GM19455 (cell line): ENCODE measurements at regions not wholly inside any gene's neighbourhood (a gene's known extent, or its start where the extent isn't known, plus 50 kb on each side); places are given as distances from the start of the nearest gene placed in this dataset.

Experiments
- ATAC-seq: cut with Tn5 transposase; IDR thresholded peaks from one replicate; pipeline ENCODE4 v1.9.1; 2021; ENCODE audit not compliant: unreplicated experiment

DNA sequence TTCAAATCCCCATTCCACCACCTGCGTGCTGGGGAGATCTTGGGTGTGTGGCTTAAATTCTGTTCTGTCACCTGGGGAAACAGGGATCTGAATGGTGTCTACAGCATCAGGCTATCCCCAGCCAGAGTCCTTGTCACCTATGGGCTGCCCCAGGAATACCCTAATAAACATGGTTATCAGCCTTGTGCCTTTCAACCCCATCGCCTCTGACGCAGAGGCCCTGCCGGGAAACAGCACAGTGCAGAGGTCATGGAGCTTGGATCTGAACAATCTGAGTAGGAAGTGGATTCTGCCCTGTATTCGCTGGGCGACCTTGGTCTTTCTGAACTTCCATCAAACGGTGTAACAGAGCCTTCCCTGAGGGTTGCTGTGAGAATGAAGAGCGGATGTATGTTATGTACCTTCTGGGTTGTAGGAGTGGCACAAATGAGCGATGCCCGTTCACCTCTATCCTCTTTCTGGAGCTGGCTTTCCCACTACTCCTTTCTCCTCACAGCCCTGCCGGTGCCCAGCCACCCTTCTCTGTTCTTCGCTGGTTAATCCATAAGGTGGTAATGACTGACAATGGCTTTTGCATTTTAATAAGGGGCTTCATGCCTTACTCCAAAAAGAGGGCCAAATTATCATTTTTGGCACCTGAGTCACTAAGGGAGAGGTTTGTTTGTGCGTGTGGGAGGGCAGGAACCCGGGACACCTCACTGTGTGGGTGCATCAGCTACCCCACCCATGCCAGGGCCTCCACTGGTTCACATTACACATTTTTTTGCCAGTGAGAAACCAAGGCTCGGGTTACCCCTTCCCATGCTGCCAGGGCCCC is 256.5 kb downstream of the MYCN start:
- ATAC-seq = no peak

DNA sequence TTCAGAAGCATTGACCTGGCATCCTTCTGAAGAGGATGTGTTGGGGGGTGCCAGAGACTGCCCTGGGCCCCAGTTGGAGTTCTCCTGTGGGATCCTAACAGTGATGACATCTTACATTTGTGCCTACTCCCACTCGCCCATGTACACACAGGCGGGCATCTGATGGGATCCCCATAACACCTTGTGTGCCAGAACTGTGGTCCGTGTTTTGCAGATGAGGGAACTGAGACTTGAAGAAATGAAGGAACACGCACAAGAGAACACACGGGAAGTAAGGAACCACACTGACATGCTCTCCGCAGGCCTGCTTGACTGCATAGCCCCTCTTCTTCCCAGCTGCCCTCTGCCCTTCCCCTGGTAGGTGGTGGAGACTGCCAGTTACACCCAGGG is 255.3 kb downstream of the MYCN start:
- no peak for ATAC-seq

DNA sequence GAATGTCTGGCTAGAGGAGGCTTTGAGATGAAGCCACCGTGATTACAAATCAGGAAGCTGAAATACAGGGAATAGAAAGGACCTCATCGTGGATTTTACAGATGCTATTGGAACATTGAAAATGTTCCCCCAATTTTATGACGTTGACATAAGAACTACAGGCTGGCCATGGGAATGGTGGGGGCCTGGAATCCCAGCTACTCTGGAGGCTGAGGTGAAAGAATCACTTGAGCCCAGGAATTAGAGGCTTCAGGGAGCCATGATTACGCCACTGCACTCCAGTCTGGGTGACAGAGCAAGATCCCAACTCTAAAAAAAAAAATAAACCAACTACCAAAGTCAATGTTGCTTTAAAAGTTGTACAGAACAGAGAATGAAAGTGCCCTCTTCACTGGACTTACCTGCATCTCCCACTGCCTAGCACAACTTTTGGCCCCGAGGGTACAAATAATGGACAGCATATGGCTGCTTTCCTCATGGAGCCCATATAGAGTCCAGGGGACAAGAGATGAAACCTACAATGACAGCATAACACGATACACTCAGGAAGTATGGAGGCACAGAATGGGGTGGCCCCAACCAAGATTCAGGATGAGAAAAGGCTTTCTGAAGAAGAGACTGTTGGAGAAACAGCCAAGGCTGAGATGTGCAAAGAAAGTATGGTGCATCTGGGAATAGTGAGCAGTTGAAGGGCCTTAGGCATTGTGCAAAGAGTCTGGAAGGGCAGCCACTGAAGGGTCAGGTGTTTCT is 254.8 kb downstream of the MYCN start:
- no peak for ATAC-seq

DNA sequence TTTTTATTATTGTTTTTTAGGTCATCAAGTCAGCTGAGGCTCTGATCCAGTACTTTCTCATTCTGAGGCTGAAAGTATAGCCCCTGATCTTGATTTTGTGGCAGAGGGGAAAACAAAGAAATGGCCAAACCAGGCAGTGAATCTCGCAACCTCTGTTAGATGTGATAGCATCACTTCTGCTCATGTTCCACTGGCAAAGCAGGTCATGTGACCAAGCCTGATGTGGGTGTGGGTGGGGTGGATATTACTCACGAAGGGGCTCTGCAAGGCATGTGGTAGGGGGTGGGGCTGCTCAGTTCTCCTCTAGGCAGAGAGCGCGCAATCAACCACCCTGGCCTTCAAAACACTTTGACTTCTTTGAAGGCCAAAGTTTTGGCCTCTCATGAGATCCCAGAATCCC is 254.2 kb downstream of the MYCN start:
- ATAC-seq = no peak

DNA sequence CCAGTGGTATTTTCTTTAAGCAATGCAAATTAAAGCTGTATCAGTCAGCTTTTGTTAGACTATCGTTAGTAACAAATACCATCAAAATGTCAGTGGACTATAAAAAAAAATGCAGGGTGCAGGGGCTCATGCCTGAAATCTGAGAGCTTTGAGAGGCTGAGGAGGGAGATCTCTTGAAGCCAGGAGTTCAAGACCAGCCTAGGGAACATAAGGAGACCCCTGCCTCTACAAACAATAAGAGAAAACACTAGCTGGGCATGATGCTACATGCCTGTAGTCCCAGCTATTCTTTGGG is 253.7 kb downstream of the MYCN start:
- ATAC-seq = no peak

DNA sequence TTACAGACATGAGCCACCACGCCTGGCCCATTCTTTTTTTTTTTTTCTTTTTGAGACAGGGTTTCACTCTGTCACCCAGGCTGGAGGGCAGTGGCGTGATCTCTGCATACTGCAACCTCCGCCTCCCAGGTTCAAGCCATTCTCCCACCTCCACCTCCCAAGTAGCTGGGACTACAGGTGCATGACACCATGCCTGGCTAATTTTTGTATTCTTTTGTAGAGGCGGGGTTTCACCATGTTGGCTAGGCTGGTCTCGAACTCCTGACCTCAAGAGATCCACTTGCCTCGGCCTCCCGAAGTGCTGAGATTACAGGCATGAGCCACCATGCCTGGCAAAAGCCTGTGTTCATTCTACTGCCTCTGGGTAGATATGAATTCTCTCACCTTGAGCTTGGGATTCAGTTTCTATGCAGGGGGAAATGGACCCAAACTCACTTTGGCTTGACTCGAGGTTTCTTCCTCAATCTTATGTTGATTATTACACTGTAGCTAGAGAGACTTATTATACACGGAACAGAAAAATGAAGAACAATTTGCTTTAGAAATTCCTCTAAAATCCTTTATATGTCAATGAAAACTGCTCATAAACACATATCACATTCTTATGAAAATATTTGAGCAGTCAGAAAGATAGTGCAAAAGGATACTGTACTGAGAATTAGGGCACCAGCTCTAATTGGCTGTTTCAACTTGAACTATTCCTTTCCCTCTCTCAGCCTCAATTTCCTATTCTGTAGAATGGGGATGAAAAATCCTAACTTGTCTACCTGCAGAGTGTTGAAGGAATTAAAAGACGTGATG is 252.3 kb downstream of the MYCN start:
- ATAC-seq = no peak

DNA sequence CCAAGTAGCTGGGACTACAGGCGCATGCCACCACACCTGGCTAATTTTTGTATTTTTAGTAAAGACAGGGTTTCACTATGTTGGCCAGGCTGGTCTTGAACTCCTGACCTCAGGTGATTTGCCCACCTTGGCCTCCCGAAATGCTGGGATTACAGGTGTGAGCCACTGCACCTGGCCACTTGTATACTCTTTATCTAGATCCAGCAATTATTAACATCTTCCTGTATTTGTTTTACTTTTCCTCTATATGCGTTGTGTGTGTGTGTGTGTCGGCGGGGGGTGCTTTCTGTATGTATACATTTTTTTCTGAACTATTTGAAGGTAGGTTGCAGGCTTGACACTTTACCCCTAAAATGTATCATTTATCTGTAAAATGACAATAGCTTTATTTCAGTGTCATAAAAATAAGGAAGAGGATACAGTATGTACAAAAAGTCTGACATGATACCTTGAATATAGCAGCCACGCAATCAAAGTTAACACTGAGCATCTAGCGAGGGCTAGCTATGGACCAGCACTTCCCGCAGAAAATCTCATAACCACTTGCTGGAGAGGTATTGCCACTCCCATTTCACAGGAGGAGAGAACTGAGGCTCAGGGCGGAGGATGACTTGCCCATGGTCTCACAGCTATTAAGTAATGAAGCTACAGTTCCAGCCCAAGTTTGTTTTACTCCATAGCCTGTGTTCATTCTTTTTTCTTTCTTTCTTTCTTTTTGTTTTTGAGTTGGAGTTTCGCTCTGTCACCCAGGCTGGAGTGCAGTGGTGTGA is 251.3 kb downstream of the MYCN start:
- no peak for ATAC-seq

DNA sequence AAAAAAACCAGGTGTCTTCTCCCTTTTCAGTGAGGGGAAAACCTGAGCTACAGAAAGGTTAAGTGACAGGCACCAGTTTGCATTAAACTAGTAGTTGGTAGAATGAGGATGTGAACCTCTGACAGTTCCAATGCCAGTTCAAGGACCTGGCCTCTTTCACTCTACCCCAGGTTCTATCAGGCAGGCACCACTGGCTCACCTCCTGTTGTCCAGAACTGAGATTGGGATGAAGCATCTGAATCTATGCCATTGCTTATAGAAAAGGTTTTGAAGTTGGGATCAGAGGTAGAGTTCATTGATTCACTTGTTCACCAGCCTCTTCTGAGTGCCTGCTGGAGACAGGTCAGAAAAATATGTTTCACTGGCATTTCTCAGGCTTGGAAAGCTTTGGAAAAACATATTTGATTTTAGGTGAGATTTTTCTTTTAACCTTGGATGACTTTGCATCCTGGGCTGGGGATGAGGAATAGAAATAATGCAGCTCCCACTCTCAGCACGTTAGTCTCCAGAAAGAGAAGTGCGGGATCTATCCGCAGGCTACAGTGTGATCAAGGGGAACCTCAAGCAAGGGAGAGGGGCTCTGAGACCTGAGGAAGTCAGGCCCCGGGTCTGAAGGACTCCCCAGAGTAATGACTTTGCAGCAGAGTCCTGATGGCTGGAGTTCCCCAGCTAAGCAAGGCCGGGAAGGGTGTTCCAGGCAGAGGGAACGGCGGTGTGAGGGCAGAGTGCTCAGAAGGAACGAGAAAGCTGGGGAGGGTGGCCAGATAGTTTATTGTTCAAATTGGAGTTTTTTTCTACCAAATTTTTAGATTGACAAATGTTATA is 250.3 kb downstream of the MYCN start:
- ATAC-seq = no peak

DNA sequence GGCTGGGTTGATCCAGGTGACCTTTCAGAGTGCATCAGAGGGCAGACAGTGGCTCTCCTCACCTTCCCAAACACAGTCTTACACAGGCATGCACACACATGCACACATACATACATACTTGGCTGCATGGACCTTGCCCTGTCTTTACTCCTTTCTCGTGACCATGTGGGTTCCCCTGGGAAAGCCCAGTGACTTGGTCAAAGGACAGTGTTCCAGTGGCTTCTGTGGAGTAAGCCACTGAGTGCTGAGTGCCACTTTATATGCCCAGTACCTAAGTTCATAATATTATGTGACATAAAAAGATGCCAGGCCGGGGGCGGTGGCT is 249.4 kb downstream of the MYCN start:
- ATAC-seq = no peak

DNA sequence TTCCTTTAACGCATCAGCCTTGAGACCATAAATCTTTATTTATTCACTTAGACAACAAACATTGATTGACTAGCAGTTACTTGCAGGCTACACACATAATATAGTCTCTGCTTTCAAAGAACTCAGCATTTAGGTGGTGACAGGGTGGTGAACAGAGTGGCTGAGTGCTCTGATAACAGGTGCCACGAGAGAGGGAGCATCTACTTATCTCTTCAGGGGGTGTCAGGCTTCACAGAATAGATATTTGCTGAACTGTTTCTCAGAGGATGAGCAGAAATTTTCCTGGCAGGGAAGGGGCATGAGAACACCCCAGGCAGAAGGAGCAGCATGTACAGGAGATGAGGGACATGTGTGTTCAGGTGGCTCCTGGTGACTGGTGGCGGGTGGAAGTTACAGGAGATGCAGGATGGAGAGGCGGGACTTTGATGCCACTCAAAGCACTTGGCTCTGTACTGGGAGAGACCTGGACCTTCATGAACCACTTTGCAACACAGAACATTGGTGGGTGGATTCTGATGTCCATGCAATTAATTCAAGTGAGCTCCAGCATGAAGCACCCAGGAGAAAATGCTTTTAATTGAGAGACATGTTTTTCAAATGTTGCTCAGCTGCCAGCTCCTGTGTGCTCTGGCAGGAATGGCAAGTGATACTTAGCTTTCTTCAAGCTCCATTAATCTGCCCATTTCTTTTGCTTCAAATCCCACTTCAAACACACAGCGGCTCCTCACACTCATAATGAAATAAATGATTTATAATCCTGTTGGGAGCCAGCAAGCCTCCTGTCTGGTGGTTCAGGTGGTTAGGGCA is 248.9 kb downstream of the MYCN start:
- no peak for ATAC-seq

DNA sequence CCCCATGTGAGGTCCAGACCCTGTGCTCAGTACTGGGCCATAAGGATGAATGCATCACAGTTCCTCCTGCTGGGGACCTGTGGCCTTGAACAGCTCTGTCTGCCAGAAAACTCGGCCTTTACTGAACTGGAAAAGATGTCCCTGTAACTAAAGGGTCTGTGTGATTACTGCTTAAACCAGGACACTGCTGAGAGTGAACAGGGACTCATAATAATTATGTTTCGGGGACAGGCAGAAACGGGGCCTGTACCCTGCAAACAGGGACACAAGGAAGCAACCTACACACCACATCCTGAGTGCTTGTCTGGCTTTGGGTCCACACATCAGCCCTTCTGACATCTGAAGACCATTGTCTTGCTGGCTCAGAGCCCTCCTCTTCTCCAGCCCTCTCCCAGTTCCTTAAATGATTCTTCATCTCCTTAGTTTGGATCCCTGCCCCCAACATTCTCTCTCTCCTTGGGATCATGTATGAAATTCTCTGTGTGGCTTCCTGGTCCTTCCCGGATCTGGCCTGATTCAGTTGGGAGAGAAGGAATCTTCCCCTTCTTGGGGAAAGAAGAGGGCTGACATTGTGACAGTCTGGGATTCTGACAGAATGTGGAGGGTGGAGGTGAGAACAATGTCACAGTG is 248.0 kb downstream of the MYCN start:
- ATAC-seq = no peak

DNA sequence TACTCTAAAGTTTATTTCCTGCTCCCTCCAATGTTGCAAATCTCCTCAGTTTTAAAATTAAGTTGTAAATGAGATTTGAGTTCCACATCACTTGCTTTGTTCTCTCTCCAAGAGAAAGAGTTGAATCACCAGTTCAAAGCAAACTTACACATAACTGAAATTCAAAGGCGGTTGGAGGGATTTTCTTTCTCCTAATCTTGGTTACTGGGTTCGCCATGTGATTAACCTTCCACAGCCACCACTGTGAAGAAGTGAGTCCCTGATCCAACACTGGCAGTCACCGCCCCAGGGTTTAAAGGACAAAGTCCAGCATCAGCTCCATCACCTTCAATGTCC is 247.1 kb downstream of the MYCN start:
- ATAC-seq = no peak

DNA sequence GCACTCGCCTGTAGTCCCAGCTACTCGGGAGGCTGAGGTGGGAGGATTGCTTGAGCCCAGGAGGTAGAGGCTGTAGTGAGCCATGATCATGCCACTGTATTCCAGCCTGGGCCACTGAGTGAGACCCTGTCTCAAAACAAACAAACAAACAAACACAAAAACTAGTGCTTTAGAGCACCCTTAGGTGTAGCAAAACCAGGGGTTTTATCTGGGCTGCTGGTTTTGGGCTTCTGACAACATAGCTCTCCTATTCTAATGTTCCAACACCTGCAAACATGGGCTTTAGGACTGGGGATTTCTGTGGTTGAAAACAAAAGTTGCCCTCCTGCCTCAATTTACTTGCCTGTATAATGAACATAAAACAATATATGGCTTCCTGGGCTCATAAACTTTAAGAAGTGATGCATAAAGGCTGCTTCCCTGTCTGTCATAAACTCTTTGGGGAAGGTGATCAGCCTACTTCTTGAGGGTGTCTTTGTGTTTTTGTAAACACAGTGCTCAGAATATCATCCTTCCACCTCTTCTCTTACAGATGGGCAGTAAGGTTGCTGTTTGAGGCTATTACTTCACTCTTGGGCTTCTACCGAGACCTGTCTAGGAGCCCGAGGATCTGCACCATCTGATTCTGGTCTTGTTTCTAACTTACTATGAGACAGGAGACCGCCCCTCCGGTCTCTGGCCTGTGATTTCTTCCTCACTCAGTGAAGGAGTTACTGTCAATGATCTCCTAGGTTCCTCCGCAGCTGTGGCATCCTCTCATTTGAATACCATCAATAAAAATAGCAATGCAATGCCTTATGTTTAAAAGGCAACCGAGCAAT is 246.5 kb downstream of the MYCN start:
- no peak for ATAC-seq

DNA sequence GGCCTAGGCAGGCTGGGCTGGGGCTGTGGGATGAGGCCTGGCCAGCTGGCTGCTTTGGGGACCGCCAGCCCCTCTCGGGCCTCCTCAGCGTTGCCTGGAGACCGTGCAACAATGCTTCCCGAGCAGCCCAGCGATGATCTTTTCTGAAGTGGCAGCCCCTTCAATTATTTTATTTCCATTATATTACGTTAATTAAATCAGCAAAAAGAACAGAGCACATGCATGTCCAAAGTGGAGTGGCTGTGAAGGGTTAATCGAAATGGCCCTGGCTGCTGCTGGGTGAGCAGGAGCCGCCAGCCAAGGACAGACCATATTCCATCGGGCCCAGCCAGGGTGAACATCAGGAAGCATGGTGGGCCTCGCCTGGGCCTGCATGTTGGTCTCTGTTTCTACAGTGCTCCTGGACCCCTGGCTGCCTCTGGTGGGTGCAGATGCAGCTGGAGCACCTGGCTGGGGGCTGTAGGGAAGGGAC is 245.5 kb downstream of the MYCN start:
- no peak for ATAC-seq

DNA sequence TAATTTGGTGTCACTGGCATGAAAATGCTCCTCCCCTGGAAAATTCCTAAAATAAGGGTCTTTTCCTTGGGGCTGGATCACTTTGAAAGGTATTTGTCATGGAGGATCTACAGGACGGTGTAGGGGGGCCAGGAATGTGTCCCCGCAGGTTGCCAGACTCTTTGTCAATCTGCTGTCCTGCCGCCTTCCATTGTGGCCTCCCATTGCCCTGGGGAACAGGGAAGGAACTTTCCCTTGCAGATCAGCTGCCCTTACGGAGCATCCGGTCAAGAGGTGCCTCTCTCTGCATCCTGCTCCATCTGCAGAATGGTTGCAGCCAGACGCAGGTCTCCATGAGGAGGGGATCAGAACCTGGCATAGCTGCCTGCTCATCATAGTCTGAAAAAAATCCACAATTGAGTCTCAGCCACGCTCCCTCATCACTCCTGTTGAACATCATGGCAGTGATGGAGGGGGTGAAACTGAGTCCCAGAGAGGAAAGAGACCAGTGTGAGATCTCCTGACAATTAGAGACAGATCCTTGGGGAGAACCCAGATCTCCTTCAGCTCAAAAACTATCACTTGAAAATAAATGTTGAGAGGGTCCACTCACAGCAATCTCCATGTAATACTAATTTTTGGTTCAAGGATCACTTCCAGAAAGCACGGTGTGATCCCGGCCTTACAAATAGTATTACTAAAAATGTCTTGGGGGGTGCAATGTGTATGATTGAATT is 244.8 kb downstream of the MYCN start:
- ATAC-seq = no peak

DNA sequence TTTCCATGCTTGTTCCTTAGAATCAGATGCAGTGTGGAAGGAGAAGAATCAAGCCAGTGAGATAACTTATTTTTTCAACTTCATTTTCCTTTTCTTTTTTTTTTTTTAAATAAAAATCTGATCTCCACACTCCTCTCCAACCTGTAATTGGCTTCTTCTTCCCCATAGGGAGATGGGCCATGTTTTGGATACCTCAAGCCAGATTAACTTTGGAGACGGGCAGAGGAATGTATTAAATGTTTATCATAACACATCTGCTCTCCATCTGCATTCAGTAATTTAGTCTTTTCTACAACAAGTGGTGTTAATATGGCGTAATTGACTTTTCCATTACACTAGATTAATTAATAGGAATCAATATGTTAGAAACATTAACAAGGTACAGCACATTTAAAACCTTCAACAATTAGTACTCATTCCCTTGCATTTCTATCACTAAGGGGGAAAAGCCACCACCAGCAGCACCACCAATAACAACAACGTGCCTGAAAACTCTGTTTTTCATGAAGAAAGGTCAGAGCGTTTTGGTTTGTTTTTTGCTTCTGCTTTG is 244.1 kb downstream of the MYCN start:
- no peak for ATAC-seq

DNA sequence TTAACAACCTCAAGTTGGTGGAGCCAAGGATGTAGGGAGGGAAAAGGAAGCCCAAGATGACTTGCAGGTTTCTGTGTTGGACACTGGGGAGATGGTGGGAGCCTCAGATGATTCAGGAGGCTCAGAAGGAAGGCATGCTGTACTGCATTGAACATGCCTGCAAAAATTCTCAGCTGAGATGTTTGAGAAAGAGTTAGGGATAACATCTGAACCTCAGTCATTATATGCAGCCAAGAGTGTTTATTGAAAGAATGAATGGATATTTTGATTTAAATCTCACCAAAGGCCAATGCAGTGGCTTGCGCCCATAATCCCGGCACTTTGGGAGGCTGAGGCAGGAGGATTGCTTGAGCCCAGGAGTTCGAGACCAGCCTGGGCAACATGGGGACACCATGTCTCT is 243.0 kb downstream of the MYCN start:
- ATAC-seq = no peak
